ENCODE measurements at regions not wholly inside any gene's neighbourhood (a gene's known extent, or its start where the extent isn't known, plus 50 kb on each side); places are given as distances from the start of the nearest gene placed in this dataset.

- H3K9me3 Mint-ChIP-seq (ENCODE audit: unreplicated experiment), result peaks cover 1% of the 10 kb centered on the region
- H3K36me3 Mint-ChIP-seq (ENCODE audit: unreplicated experiment), result no peaks in the 10 kb centered on the region
- no peak for TF ChIP-seq CTCF (IDR thresholded peaks at IDR 0.05; ENCODE audit: partially characterized antibody, unreplicated experiment)
- DNase-seq, result no peak
- peaks cover 1% of the 10 kb centered on the region for H3K27me3 Mint-ChIP-seq (ENCODE audit: unreplicated experiment)
- no peaks in the 10 kb centered on the region for H3K4me1 Mint-ChIP-seq (ENCODE audit: low read depth, unreplicated experiment)
- H3K4me3 Mint-ChIP-seq (ENCODE audit: unreplicated experiment), result no peak overlapping the region
- no peak overlapping the region for H3K27ac Mint-ChIP-seq (ENCODE audit: unreplicated experiment)
Observed at GRCh38 chr14:94906577-94906976, 136.7 kb upstream of the GSC start.

GRCh38 chr14:94904636-94905035, 134.7 kb upstream of the GSC start:
- H3K27ac Mint-ChIP-seq (ENCODE audit: unreplicated experiment), result no peak overlapping the region
- peaks cover 1% of the 10 kb centered on the region for H3K9me3 Mint-ChIP-seq (ENCODE audit: unreplicated experiment)
- DNase-seq, result no peak

GRCh38 chr14:94903883-94904282, 134.0 kb upstream of the GSC start:
- H3K4me3 Mint-ChIP-seq (ENCODE audit: unreplicated experiment), result no peak overlapping the region
- H3K27me3 Mint-ChIP-seq (ENCODE audit: unreplicated experiment), result no peaks in the 10 kb centered on the region
- DNase-seq, result no peak
- H3K27ac Mint-ChIP-seq (ENCODE audit: unreplicated experiment), result no peak overlapping the region
- no peaks in the 10 kb centered on the region for H3K4me1 Mint-ChIP-seq (ENCODE audit: low read depth, unreplicated experiment)
- H3K36me3 Mint-ChIP-seq (ENCODE audit: unreplicated experiment), result no peaks in the 10 kb centered on the region
- no peak for TF ChIP-seq CTCF (IDR thresholded peaks at IDR 0.05; ENCODE audit: partially characterized antibody, unreplicated experiment)
- H3K9me3 Mint-ChIP-seq (ENCODE audit: unreplicated experiment), result peaks cover 1% of the 10 kb centered on the region

More at GRCh38 chr14:94904636-94905035, 134.7 kb upstream of the GSC start:
- Mint-ChIP-seq H3K4me3 (ENCODE audit: unreplicated experiment) (no peak overlapping the region), H3K4me1 (ENCODE audit: low read depth, unreplicated experiment) (no peaks in the 10 kb centered on the region), H3K36me3 (ENCODE audit: unreplicated experiment) (no peaks in the 10 kb centered on the region), H3K27me3 (ENCODE audit: unreplicated experiment) (no peaks in the 10 kb centered on the region)
- TF ChIP-seq CTCF (IDR thresholded peaks at IDR 0.05; ENCODE audit: partially characterized antibody, unreplicated experiment), result no peak

GRCh38 chr14:94903338-94903737, 133.4 kb upstream of the GSC start:
- H3K27me3 Mint-ChIP-seq (ENCODE audit: unreplicated experiment), result no peaks in the 10 kb centered on the region
- H3K4me3 Mint-ChIP-seq (ENCODE audit: unreplicated experiment), result no peak overlapping the region
- no peak overlapping the region for H3K27ac Mint-ChIP-seq (ENCODE audit: unreplicated experiment)
- no peak for TF ChIP-seq CTCF (IDR thresholded peaks at IDR 0.05; ENCODE audit: partially characterized antibody, unreplicated experiment)
- peaks cover 1% of the 10 kb centered on the region for H3K9me3 Mint-ChIP-seq (ENCODE audit: unreplicated experiment)
- H3K4me1 Mint-ChIP-seq (ENCODE audit: low read depth, unreplicated experiment), result no peaks in the 10 kb centered on the region
- no peak for DNase-seq
- H3K36me3 Mint-ChIP-seq (ENCODE audit: unreplicated experiment), result no peaks in the 10 kb centered on the region

- TF ChIP-seq CTCF (IDR thresholded peaks at IDR 0.05; ENCODE audit: partially characterized antibody, unreplicated experiment), result no peak
- Mint-ChIP-seq H3K4me3 (ENCODE audit: unreplicated experiment) (no peak overlapping the region), H3K4me1 (ENCODE audit: low read depth, unreplicated experiment) (no peaks in the 10 kb centered on the region), H3K27me3 (ENCODE audit: unreplicated experiment) (peaks cover 3% of the 10 kb centered on the region), H3K9me3 (ENCODE audit: unreplicated experiment) (peaks cover 2% of the 10 kb centered on the region), H3K36me3 (ENCODE audit: unreplicated experiment) (peaks cover 3% of the 10 kb centered on the region), H3K27ac (ENCODE audit: unreplicated experiment) (no peak overlapping the region)
- DNase-seq, result no peak
Observed at GRCh38 chr14:94897561-94897960, 127.6 kb upstream of the GSC start.

All from glutamatergic neuron (in vitro differentiated cells).